Skin of body (tissue), 1 donor: ENCODE measurements at regions not wholly inside any gene's neighbourhood (a gene's known extent, or its start where the extent isn't known, plus 50 kb on each side); places are given as distances from the start of the nearest gene placed in this dataset.

Source experiments
- DNase-seq: peaks from one replicate; lab custom pipeline; 2025; lab: John Stamatoyannopoulos, UW

DNA sequence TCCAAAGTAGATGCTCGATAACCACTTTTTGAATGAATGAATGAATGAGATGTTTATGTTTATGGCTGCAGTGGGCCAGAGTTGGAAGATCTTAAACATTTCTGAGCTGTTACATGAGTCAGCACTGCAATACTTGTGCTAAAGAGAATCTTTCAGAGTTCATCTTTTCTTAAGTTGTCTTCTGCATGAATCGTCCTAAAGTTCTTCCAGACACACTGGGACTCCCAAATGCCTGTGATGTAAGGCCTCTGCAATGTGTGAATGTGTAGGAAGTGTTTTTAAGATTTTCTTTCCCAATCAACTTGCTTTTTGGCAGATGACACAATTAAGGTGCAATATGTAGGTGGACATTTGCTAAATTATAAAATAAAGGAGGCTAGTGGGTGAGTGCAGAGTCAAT lies 50.3 kb upstream of the TRIM9 start:
- DNase-seq = no peak

DNA sequence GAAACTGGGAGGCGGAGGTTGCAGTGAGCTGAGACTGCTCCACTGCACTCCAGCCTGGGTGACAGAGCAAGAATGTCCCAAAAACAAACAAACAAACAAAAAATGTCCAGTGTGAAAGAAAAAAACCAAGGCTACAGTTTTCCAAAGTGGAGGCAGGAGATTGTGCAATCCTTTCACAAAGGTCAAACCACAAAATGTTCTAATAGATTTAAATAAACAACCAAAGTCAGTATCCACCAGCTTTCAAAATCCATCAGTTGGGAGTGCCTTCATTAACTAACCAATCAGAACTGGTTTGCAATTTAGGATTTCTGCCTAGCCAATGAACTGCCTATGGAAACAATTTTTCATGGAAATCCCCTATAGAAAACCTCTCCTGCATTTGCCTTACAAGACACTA lies 52.3 kb upstream of the TRIM9 start:
- DNase-seq = no peak

DNA sequence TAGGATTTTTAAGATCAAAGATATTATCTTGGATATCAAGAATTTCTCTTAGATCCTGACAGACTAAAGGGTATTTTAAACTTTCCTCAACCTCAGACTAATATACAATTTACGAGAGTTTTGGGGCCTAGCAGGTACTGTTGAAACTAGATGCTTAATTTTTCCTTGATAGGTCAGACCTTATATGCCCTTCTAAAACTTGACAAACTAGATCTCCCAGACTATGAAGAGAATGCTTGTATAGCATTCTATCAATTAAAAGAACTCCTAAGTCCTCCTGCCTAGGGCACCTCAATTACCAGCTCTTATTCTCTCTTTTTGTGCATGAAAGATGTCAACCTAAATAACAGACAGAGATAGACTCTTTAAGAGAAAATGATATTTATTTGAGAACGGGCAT lies 60.4 kb upstream of the TRIM9 start:
- no peak for DNase-seq

- DNase-seq = no peak
Observed at GRCh38 chr14:51157012-51157411, 62.1 kb upstream of the TRIM9 start.

- no peak for DNase-seq
Observed at GRCh38 chr14:51160871-51161270, 66.0 kb upstream of the TRIM9 start.

DNA sequence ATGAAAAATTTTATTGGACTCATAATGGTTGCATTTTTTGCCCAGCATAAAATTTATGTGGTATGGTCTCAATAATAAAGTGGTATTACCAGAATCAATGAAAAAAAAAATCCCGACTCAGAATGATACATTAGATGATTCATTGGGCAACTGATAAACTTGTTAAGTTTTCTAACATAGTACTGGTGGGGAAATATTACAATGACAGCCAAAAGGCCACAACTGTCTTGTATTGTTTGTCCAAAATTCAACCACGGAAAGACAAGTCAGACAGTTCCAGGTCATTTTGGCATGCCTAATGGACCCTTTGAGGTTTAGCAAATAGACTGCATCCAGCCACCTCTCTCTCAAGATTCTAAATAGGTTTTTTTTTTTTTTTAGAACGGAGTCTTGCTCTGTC lies 70.5 kb upstream of the TRIM9 start:
- DNase-seq = no peak

DNA sequence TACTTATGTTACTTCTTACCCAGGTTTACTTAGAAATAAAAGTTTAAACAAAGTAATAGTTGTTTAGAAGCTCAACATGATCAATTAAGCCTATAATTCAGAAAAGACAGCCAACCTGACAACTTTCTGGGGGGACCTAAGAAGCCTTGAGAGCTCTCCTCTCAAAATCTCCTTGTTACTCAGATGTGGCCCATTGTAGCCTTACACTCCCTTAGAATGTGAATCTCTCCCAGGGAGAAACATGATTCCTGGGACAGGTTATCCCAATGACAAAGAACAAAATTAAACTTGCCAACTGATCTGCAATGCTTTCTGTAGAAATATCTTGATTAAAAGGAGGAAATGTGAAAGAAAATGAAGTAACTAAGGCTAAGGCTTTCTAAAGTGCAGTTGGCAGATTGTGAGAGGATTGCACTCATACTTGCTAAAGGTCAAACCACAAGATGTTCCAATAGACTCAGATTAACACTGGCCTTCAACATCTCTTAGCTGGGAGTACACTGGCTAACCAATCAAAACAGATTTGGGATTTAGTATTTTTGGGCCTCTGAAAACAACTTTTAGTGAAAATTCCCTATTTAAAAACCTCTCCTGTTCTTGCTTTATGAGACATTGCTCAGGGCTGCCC lies 72.3 kb upstream of the TMX1 start:
- DNase-seq = no peak

- no peak for DNase-seq
Observed at GRCh38 chr14:51168215-51168613, 71.8 kb upstream of the TMX1 start.

DNA sequence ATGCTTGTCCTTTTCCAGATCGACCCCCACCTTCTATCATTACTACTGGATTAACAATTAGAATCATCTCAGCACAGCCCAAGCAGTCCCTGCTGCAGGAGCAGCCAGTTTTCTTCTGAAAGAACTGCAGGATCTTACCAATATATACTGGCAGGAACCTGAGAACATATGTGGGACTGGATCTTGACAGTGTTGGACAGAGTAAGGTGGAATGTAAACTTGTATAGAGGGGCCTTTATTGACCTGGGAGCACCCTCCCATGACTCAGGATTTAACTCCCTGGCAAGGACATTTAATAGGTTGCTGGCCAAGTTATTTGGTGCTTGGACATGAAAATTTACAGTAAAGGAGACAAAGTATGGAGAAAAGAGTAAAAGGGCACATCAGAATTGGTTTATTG lies 66.2 kb upstream of the TMX1 start:
- no peak for DNase-seq

GRCh38 chr14:51176839-51177238 lies 63.2 kb upstream of the TMX1 start:
- DNase-seq = no peak

DNA sequence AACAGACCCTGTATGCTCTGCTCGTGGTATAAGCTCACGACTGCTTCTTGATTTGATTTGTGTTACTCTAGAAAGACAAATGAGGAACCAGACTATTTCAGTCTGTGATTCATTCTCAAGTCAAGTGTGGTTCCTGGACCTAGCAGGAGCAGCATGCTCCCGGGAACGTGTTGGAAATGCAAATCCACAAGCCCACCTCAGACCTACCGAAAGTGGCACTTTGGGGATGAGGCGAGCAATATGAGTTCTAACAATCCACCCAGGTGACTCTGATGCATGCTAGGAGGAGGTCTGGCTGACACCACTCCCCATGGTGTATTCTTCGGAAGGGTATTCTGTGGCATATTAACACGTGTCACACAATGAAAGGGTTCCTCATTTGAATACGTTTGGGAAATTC lies 59.5 kb upstream of the TMX1 start:
- DNase-seq = no peak

- DNase-seq = peak; percentile 60
Observed at GRCh38 chr14:51182131-51182565, 57.9 kb upstream of the TMX1 start.

DNA sequence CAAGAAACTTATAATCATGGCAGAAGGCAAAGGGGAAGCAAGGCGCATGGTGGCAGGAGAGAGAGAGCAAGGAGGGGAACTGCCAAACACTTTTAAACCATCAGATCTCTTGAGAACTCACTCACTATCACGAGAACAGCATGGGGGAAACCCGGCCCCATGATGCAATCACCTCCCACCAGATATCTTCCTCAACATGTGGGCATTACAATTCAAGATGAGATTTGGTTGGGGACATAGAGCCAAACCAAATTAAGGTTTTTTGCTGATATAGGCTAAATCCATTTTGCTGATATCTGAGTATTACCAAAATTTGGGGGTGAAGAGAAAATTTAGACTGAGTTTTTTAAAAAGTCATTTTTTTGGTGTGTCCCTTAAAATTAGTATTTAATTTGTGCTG lies 54.9 kb upstream of the TMX1 start:
- DNase-seq = no peak

DNA sequence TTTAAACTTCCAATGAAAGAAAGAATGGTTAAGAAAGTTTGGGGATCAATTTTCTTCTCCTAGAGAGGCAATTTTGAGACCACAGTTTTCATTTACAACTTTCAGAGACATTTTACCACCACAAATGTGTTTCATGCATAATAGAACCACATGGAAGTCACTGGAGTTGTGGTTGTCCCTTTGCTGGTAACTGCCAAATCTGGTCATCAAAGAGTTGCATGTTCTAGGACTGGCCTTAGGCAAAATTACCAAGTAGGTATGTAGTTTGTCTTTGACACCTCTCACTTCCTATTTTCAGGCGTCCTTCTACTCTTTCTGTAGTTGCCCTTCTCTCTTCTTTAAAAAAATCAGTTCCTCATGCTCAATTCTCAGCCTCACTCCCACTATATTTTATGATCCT lies 54.3 kb upstream of the TMX1 start:
- DNase-seq = no peak

GRCh38 chr14:51188566-51189185 lies 51.4 kb upstream of the TMX1 start:
- no peak for DNase-seq

- no peak for DNase-seq
Observed at GRCh38 chr14:51189600-51190376, 50.3 kb upstream of the TMX1 start.
